ENCODE measurements at regions not wholly inside any gene's neighbourhood (a gene's known extent, or its start where the extent isn't known, plus 50 kb on each side); places are given as distances from the start of the nearest gene placed in this dataset.
"Not testable (repeated sequence)": the region's sequence is repeated elsewhere in the genome, so short reads cannot be mapped to it uniquely, and the experiment has no call there.

DNA sequence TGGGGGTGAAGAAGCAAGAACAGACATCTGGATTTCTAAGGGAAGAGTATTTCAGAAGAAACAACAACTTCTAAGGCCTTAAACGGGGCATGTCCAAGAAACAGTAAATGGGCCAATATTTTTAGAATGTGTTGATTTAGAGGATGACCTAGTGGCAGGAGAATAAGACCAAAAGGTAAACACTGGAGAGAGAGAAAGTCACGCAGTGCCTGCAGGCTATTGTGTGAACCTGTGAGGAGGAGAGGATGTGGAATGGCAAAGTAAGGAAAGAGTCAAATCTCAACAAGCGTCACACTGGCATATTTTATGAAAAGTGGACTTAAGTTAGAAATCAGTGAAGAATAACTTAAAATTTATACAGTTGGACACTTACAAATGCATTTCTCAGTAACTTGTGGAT lies 78.1 kb upstream of the EGFR start:
- H3K4me3 ChIP-seq: no peak overlapping the region
- H3K9me3 ChIP-seq (replicated peaks): no peaks in the 10 kb centered on the region
- H3K27me3 ChIP-seq (ENCODE audit: low read depth): peaks cover 22% of the 10 kb centered on the region
- intact Hi-C loops (cut with micrococcal nuclease): no loop called here
- DNase-seq: no peak
- no peaks in the 10 kb centered on the region for H3K4me1 ChIP-seq
- TF ChIP-seq, protein P1, sequence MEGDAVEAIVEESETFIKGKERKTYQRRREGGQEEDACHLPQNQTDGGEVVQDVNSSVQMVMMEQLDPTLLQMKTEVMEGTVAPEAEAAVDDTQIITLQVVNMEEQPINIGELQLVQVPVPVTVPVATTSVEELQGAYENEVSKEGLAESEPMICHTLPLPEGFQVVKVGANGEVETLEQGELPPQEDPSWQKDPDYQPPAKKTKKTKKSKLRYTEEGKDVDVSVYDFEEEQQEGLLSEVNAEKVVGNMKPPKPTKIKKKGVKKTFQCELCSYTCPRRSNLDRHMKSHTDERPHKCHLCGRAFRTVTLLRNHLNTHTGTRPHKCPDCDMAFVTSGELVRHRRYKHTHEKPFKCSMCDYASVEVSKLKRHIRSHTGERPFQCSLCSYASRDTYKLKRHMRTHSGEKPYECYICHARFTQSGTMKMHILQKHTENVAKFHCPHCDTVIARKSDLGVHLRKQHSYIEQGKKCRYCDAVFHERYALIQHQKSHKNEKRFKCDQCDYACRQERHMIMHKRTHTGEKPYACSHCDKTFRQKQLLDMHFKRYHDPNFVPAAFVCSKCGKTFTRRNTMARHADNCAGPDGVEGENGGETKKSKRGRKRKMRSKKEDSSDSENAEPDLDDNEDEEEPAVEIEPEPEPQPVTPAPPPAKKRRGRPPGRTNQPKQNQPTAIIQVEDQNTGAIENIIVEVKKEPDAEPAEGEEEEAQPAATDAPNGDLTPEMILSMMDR (IDR thresholded peaks at IDR 0.05; ENCODE audit: borderline replicate concordance): no peak
- no peak overlapping the region for H3K27ac ChIP-seq (replicated peaks)
- no peaks in the 10 kb centered on the region for H3K36me3 ChIP-seq

DNA sequence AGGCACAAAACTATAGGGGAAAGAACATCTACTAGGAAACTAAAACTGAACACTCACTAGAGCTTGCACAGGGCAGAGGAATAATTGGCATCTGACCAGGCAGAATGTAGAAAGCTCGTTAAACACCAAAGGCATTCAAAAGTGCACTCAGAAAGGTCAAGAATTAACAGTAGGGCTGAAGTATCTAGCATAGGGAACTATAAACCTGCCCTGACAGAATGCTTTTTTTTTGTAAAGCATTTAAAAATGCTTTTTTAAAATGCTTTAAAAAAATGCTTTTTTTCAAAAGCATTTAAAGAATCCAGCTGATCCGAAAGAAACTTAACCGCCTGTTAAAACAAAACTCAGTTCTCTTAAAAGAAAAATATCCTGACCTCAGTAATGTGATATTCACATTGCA lies 74.6 kb upstream of the EGFR start:
- TF ChIP-seq, protein P1 (IDR thresholded peaks at IDR 0.05; ENCODE audit: borderline replicate concordance): no peak
- Histone ChIP-seq H3K27me3 (ENCODE audit: low read depth) (peaks cover 3% of the 10 kb centered on the region), H3K27ac (replicated peaks) (no peak overlapping the region), H3K36me3 (no peaks in the 10 kb centered on the region), H3K9me3 (replicated peaks) (no peaks in the 10 kb centered on the region), H3K4me3 (no peak overlapping the region), H3K4me1 (no peaks in the 10 kb centered on the region)
- intact Hi-C loops (cut with micrococcal nuclease): no loop called here
- DNase-seq: no peak

GRCh38 chr7:54946271-54946670 lies 72.5 kb upstream of the EGFR start:
- Histone ChIP-seq H3K27me3 (ENCODE audit: low read depth) (no peaks in the 10 kb centered on the region), H3K4me1 (no peaks in the 10 kb centered on the region), H3K27ac (replicated peaks) (no peak overlapping the region), H3K9me3 (replicated peaks) (peaks cover 7% of the 10 kb centered on the region), H3K4me3 (no peak overlapping the region), H3K36me3 (no peaks in the 10 kb centered on the region)
- intact Hi-C loops (cut with micrococcal nuclease): no loop called here
- DNase-seq: no peak
- TF ChIP-seq, protein P1 (IDR thresholded peaks at IDR 0.05; ENCODE audit: borderline replicate concordance): no peak

GRCh38 chr7:54946764-54947163 lies 72.1 kb upstream of the EGFR start:
- H3K4me3 ChIP-seq: no peak overlapping the region
- no peak overlapping the region for H3K27ac ChIP-seq (replicated peaks)
- H3K9me3 ChIP-seq (replicated peaks): peaks cover 12% of the 10 kb centered on the region
- intact Hi-C loops (cut with micrococcal nuclease): no loop called here
- H3K27me3 ChIP-seq (ENCODE audit: low read depth): no peaks in the 10 kb centered on the region
- TF ChIP-seq, protein P1 (IDR thresholded peaks at IDR 0.05; ENCODE audit: borderline replicate concordance): no peak
- no peak for DNase-seq
- no peaks in the 10 kb centered on the region for H3K4me1 ChIP-seq
- H3K36me3 ChIP-seq: no peaks in the 10 kb centered on the region

- Histone ChIP-seq H3K27ac (replicated peaks) (no peak overlapping the region), H3K27me3 (ENCODE audit: low read depth) (no peaks in the 10 kb centered on the region), H3K4me1 (no peaks in the 10 kb centered on the region), H3K36me3 (no peaks in the 10 kb centered on the region), H3K4me3 (no peak overlapping the region), H3K9me3 (replicated peaks) (peaks cover 12% of the 10 kb centered on the region)
- TF ChIP-seq, protein P1 (IDR thresholded peaks at IDR 0.05; ENCODE audit: borderline replicate concordance): no peak
- intact Hi-C loops (cut with micrococcal nuclease): no loop called here
- no peak for DNase-seq
Measured at GRCh38 chr7:54947266-54947665, 71.6 kb upstream of the EGFR start.

DNA sequence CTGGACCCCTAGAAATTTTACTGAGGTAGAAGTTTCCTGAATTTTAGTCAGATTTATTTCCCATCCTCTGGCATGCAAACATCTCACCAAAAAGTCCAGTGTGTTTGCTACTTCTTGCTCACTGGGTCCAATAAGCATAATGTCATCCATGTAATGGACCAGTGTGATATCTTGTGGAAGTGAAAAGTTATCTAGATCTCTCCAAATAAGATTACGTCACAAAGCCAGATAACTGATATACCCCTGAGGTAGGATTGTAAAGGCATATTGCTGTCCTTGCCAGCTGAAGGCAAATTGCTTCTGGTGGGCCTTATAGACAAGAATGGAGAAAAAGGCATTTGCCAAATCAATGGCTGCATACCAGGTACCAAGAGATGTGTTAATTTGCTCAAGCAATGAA lies 69.3 kb upstream of the EGFR start:
- intact Hi-C loops (cut with micrococcal nuclease); H3K36me3 ChIP-seq; DNase-seq; H3K27me3 ChIP-seq (ENCODE audit: low read depth); H3K4me3 ChIP-seq; H3K27ac ChIP-seq (replicated peaks); H3K4me1 ChIP-seq: not testable (repeated sequence)
- H3K9me3 ChIP-seq (replicated peaks): peaks cover 12% of the 10 kb centered on the region
